ENCODE measurements at regions not wholly inside any gene's neighbourhood (a gene's known extent, or its start where the extent isn't known, plus 50 kb on each side); places are given as distances from the start of the nearest gene placed in this dataset.

DNA sequence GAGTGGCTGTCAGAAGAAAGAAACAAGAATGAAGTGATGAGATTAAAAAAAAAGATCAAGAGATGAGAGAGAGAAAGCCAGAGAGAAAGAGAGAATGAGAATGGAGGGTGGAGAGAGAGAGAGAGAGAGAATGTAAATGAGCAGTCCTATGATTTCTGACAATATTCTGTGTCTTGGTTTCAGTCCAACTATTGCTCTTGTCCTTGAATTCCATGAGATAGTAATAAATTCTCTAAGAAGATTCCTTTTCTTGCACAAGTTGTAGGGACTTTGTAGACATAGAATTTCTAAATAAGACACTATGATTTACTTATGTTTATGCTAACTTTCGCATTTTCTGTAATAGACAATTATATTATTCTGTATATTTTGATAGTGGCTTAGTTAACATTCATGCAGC, 149.6 kb upstream of the CTSO start:
- no peak overlapping the region for H3K27ac Mint-ChIP-seq
- POLR2A ChIA-PET, result no interaction called here
- CTCF ChIA-PET, result no interaction called here
- intact Hi-C loops (cut with micrococcal nuclease), result no loop called here
- no peak for DNase-seq
- no peak for ATAC-seq
- H3K9me3 Mint-ChIP-seq, result no peaks in the 10 kb centered on the region
- H3K4me1 Mint-ChIP-seq (ENCODE audit: low read depth), result no peaks in the 10 kb centered on the region
- no peaks in the 10 kb centered on the region for H3K27me3 Mint-ChIP-seq
- no peaks in the 10 kb centered on the region for H3K36me3 Mint-ChIP-seq (ENCODE audit: low read depth)
- H3K4me3 Mint-ChIP-seq, result no peak overlapping the region
- TF ChIP-seq, protein P1, sequence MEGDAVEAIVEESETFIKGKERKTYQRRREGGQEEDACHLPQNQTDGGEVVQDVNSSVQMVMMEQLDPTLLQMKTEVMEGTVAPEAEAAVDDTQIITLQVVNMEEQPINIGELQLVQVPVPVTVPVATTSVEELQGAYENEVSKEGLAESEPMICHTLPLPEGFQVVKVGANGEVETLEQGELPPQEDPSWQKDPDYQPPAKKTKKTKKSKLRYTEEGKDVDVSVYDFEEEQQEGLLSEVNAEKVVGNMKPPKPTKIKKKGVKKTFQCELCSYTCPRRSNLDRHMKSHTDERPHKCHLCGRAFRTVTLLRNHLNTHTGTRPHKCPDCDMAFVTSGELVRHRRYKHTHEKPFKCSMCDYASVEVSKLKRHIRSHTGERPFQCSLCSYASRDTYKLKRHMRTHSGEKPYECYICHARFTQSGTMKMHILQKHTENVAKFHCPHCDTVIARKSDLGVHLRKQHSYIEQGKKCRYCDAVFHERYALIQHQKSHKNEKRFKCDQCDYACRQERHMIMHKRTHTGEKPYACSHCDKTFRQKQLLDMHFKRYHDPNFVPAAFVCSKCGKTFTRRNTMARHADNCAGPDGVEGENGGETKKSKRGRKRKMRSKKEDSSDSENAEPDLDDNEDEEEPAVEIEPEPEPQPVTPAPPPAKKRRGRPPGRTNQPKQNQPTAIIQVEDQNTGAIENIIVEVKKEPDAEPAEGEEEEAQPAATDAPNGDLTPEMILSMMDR (IDR thresholded peaks at IDR 0.05), result no peak

- DNase-seq (no peak), ATAC-seq (no peak)
- no peaks in the 10 kb centered on the region for H3K27me3 Mint-ChIP-seq
- no peak overlapping the region for H3K27ac Mint-ChIP-seq
- ChIA-PET CTCF (no interaction called here), POLR2A (no interaction called here)
- no peaks in the 10 kb centered on the region for H3K9me3 Mint-ChIP-seq
- intact Hi-C loops (cut with micrococcal nuclease), result no loop called here
- TF ChIP-seq, protein P1 (IDR thresholded peaks at IDR 0.05), result no peak
- no peaks in the 10 kb centered on the region for H3K36me3 Mint-ChIP-seq (ENCODE audit: low read depth)
- no peak overlapping the region for H3K4me3 Mint-ChIP-seq
- no peaks in the 10 kb centered on the region for H3K4me1 Mint-ChIP-seq (ENCODE audit: low read depth)
These were observed 148.7 kb upstream of the CTSO start for GRCh38 chr4:156102411-156102810.

GRCh38 chr4:156101571-156101970, 147.9 kb upstream of the CTSO start:
- CTCF ChIA-PET, result no interaction called here
- H3K9me3 Mint-ChIP-seq, result no peaks in the 10 kb centered on the region
- H3K36me3 Mint-ChIP-seq (ENCODE audit: low read depth), result no peaks in the 10 kb centered on the region
- no peaks in the 10 kb centered on the region for H3K27me3 Mint-ChIP-seq
- H3K4me1 Mint-ChIP-seq (ENCODE audit: low read depth), result no peaks in the 10 kb centered on the region
- no peak overlapping the region for H3K27ac Mint-ChIP-seq
- ATAC-seq, result no peak
- no peak overlapping the region for H3K4me3 Mint-ChIP-seq
- POLR2A ChIA-PET, result no interaction called here
- DNase-seq, result no peak
- TF ChIP-seq, protein P1 (IDR thresholded peaks at IDR 0.05), result no peak
- intact Hi-C loops (cut with micrococcal nuclease), result no loop called here

DNA sequence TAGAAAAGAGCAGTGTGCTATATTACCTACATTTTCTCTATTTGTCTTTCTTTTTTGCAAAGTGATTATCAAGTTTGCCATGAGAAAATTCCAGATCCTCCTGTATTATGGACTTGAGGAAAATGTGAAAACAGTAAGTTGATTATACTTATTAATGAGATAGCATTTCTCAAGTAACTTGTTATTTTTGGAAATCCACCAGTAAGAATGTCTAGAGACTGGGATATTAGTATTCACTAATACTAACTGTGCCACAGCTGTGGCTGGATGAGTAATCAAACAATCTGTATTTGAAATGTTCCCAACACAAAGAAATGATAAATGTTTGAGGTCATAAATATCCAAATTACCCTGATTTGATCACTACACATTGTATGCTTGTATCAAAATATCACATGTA, 147.0 kb upstream of the CTSO start:
- H3K9me3 Mint-ChIP-seq, result no peaks in the 10 kb centered on the region
- no peak for DNase-seq
- H3K4me1 Mint-ChIP-seq (ENCODE audit: low read depth), result no peaks in the 10 kb centered on the region
- POLR2A ChIA-PET, result no interaction called here
- intact Hi-C loops (cut with micrococcal nuclease), result no loop called here
- CTCF ChIA-PET, result no interaction called here
- TF ChIP-seq, protein P1 (IDR thresholded peaks at IDR 0.05), result no peak
- no peak overlapping the region for H3K4me3 Mint-ChIP-seq
- no peaks in the 10 kb centered on the region for H3K27me3 Mint-ChIP-seq
- H3K27ac Mint-ChIP-seq, result no peak overlapping the region
- no peaks in the 10 kb centered on the region for H3K36me3 Mint-ChIP-seq (ENCODE audit: low read depth)
- no peak for ATAC-seq

DNA sequence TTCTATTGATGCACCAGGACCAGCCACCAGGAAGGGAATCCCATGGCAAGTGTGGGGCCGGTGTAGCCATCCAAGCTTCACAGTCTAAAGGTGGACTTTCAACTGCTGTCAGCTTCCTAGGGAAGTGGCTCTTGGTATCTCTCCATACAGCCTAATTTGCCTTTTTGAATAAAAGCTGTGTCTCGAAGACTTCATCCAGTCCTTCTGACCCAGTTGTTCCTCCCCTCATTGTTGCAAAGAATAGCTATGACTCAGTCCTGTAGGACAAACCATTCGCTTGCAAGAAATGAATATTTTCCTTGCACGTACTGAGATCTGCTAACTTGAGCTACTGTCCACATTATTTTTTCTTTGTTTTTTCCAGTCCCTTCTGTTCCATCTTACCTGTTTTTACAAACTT, 145.1 kb upstream of the CTSO start:
- DNase-seq (no peak), ATAC-seq (no peak)
- H3K27ac Mint-ChIP-seq, result no peak overlapping the region
- no peaks in the 10 kb centered on the region for H3K4me1 Mint-ChIP-seq (ENCODE audit: low read depth)
- H3K36me3 Mint-ChIP-seq (ENCODE audit: low read depth), result no peaks in the 10 kb centered on the region
- TF ChIP-seq, protein P1 (IDR thresholded peaks at IDR 0.05), result no peak
- no peak overlapping the region for H3K4me3 Mint-ChIP-seq
- no peaks in the 10 kb centered on the region for H3K27me3 Mint-ChIP-seq
- intact Hi-C loops (cut with micrococcal nuclease), result no loop called here
- CTCF ChIA-PET, result no interaction called here
- no peaks in the 10 kb centered on the region for H3K9me3 Mint-ChIP-seq
- POLR2A ChIA-PET, result no interaction called here

All from activated CD8-positive, alpha-beta T cell treated with anti-CD3 and anti-CD28 coated beads for 36 hours (primary cell).